ENCODE measurements at regions not wholly inside any gene's neighbourhood (a gene's known extent, or its start where the extent isn't known, plus 50 kb on each side); places are given as distances from the start of the nearest gene placed in this dataset.

DNA sequence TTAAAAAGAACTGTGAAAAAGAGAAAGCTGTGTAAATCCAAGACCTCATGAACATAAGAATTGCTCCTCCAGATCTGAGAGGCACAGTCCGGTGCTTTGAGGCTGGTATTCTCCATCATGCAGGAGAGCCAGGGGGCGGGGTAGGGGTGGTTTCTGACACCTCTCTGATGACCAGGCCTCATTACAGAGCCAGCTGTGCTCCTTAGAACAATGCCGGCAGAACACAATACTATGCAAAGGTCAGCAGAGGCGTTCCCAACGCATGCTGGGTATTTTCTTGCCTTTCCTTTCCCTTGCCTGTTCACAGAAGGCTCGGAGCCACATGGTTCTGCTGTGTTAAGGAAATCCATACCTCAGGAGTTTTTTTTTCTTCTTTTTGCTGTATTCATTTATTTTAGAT, 91.2 kb upstream of the SOD3 start:
- Histone ChIP-seq H3K4me2 (ENCODE audit: low read depth, low read length) (no peak overlapping the region), H3K27ac (ENCODE audit: insufficient read depth, low read length) (no peak overlapping the region), H4K5ac (ENCODE audit: low read depth, low read length) (no peak overlapping the region), H2AFZ (replicated peaks; ENCODE audit: low read length, poor library complexity) (no peak overlapping the region), H2BK20ac (ENCODE audit: low read depth, low read length) (no peak overlapping the region), H3K56ac (ENCODE audit: extremely low read depth, insufficient read depth, low read length) (no peak overlapping the region), H2BK5ac (ENCODE audit: low read depth, low read length, poor library complexity, severe bottlenecking) (no peak overlapping the region), H3K9ac (ENCODE audit: low read depth, low read length) (no peak overlapping the region), H4K8ac (ENCODE audit: low read depth in 2 of 2, low read length in 2 of 2) (no peak overlapping the region), H2BK15ac (ENCODE audit: low read depth, low read length) (no peak overlapping the region), H3K79me1 (ENCODE audit: low read depth in 1 of 2, low read length in 2 of 2) (no peaks in the 10 kb centered on the region), H4K91ac (ENCODE audit: insufficient read depth, low read depth, low read length) (no peak overlapping the region), H3K18ac (ENCODE audit: low read depth, low read length) (no peak overlapping the region), H3K36me3 (ENCODE audit: control insufficient read depth, insufficient read depth, low read length) (no peaks in the 10 kb centered on the region), H3K9me1 (ENCODE audit: insufficient read depth, low read length) (no peaks in the 10 kb centered on the region), H2BK120ac (ENCODE audit: low read depth, low read length) (no peak overlapping the region), H3K4ac (ENCODE audit: low read depth, low read length) (no peak overlapping the region), H3K9me3 (ENCODE audit: control insufficient read depth, insufficient read depth, low read length) (no peaks in the 10 kb centered on the region), H2AK5ac (ENCODE audit: low read depth, low read length) (no peak overlapping the region), H3K14ac (replicated peaks; ENCODE audit: low read depth, low read length) (no peak overlapping the region), H4K20me1 (ENCODE audit: insufficient read depth, low read length) (no peaks in the 10 kb centered on the region), H3K4me1 (ENCODE audit: control insufficient read depth, insufficient read depth, low read length) (no peaks in the 10 kb centered on the region), H3K4me3 (ENCODE audit: insufficient read depth, low read depth, low read length) (no peak overlapping the region), H2AK9ac (replicated peaks; ENCODE audit: low read depth, low read length, poor library complexity) (no peak overlapping the region), H3K23ac (ENCODE audit: low read depth, low read length) (no peak overlapping the region), H3K27me3 (ENCODE audit: control insufficient read depth, insufficient read depth, low read length) (peaks cover 5% of the 10 kb centered on the region)
- DNase-seq (no peak), ATAC-seq (ENCODE audit: low read depth) (no peak)
- BruUV-seq (replicated peaks): no TSS peak
- no CpG with 5 or more reads among the region's 6 CpGs for WGBS, 2 experiments (ENCODE audit: extremely low coverage in 2 of 2, insufficient read length in 1 of 2)
- CTCF ChIA-PET: no interaction called here
- intact Hi-C loops (cut with micrococcal nuclease): no loop called here
- in situ Hi-C loops (cut with MboI; ENCODE audit: low sequenced_read_pairs): no loop called here
- dilution Hi-C loops (cut with HindIII; ENCODE audit: low sequenced_read_pairs, unreplicated experiment): no loop called here
- POLR2A ChIA-PET (ENCODE audit: unreplicated experiment): no interaction called here
- no peak for TF ChIP-seq BHLHE40 (IDR thresholded peaks at IDR 0.05; ENCODE audit: low read depth, low read length)
- TF ChIP-seq CEBPB (IDR thresholded peaks at IDR 0.05; ENCODE audit: low read depth, low read length): no peak
- no peak for TF ChIP-seq MAFK (IDR thresholded peaks at IDR 0.05; ENCODE audit: low read depth, low read length)
- TF ChIP-seq RCOR1 (IDR thresholded peaks at IDR 0.05; ENCODE audit: insufficient replicate concordance, low read length): no peak
- TF ChIP-seq, protein P1, sequence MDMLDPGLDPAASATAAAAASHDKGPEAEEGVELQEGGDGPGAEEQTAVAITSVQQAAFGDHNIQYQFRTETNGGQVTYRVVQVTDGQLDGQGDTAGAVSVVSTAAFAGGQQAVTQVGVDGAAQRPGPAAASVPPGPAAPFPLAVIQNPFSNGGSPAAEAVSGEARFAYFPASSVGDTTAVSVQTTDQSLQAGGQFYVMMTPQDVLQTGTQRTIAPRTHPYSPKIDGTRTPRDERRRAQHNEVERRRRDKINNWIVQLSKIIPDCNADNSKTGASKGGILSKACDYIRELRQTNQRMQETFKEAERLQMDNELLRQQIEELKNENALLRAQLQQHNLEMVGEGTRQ (IDR thresholded peaks at IDR 0.05; ENCODE audit: low read depth, low read length): no peak
- no peak for TF ChIP-seq RAD21 (IDR thresholded peaks at IDR 0.05; ENCODE audit: low read length)
- TF ChIP-seq RFX5 (IDR thresholded peaks at IDR 0.05; ENCODE audit: low read depth, low read length): no peak
- no peak for TF ChIP-seq MAZ (IDR thresholded peaks at IDR 0.05; ENCODE audit: borderline replicate concordance, low read depth, low read length)
- TF ChIP-seq, protein P2, sequence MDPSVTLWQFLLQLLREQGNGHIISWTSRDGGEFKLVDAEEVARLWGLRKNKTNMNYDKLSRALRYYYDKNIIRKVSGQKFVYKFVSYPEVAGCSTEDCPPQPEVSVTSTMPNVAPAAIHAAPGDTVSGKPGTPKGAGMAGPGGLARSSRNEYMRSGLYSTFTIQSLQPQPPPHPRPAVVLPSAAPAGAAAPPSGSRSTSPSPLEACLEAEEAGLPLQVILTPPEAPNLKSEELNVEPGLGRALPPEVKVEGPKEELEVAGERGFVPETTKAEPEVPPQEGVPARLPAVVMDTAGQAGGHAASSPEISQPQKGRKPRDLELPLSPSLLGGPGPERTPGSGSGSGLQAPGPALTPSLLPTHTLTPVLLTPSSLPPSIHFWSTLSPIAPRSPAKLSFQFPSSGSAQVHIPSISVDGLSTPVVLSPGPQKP (IDR thresholded peaks at IDR 0.05; ENCODE audit: borderline replicate concordance, low read depth, low read length): no peak
- TF ChIP-seq NFE2L2 (IDR thresholded peaks at IDR 0.05; ENCODE audit: low read depth, low read length): no peak
- no peak for TF ChIP-seq POLR2A (IDR thresholded peaks at IDR 0.05; ENCODE audit: low read depth, low read length)
- TF ChIP-seq, protein P3, sequence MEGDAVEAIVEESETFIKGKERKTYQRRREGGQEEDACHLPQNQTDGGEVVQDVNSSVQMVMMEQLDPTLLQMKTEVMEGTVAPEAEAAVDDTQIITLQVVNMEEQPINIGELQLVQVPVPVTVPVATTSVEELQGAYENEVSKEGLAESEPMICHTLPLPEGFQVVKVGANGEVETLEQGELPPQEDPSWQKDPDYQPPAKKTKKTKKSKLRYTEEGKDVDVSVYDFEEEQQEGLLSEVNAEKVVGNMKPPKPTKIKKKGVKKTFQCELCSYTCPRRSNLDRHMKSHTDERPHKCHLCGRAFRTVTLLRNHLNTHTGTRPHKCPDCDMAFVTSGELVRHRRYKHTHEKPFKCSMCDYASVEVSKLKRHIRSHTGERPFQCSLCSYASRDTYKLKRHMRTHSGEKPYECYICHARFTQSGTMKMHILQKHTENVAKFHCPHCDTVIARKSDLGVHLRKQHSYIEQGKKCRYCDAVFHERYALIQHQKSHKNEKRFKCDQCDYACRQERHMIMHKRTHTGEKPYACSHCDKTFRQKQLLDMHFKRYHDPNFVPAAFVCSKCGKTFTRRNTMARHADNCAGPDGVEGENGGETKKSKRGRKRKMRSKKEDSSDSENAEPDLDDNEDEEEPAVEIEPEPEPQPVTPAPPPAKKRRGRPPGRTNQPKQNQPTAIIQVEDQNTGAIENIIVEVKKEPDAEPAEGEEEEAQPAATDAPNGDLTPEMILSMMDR (conservative IDR thresholded peaks at IDR 0.05; ENCODE audit: low read depth, low read length): no peak

Data from IMR-90 (cell line).